ENCODE measurements at regions not wholly inside any gene's neighbourhood (a gene's known extent, or its start where the extent isn't known, plus 50 kb on each side); places are given as distances from the start of the nearest gene placed in this dataset.
A peak's percentile ranks its signal among the peaks of the same experiment; 100 is the strongest.
"Not testable (repeated sequence)": the region's sequence is repeated elsewhere in the genome, so short reads cannot be mapped to it uniquely, and the experiment has no call there.

- Histone ChIP-seq H3K4me1 (ENCODE audit: control insufficient read depth, insufficient read depth, low read length) (no peaks in the 10 kb centered on the region), H3K27ac (ENCODE audit: low read length) (no peak overlapping the region), H3K4me3 (ENCODE audit: low read length) (no peak overlapping the region), H3K27me3 (ENCODE audit: control insufficient read depth, insufficient read depth, low read length) (no peaks in the 10 kb centered on the region), H3K9me3 (ENCODE audit: control insufficient read depth, low read depth, low read length) (no peaks in the 10 kb centered on the region), H3K36me3 (ENCODE audit: control insufficient read depth, insufficient read depth, low read length) (no peaks in the 10 kb centered on the region)
- DNase-seq, result no peak
- 90% methylated on average over 2 of the region's 5 CpGs for WGBS (ENCODE audit: insufficient coverage, low lambda C conversion rate)
Measured at GRCh38 chr12:28996688-28997087, 152.4 kb upstream of the FAR2 start.

- Histone ChIP-seq H3K27ac (ENCODE audit: low read length) (no peak overlapping the region), H3K9me3 (ENCODE audit: control insufficient read depth, low read depth, low read length) (no peaks in the 10 kb centered on the region), H3K4me3 (ENCODE audit: low read length) (no peak overlapping the region), H3K27me3 (ENCODE audit: control insufficient read depth, insufficient read depth, low read length) (no peaks in the 10 kb centered on the region), H3K4me1 (ENCODE audit: control insufficient read depth, insufficient read depth, low read length) (no peaks in the 10 kb centered on the region), H3K36me3 (ENCODE audit: control insufficient read depth, insufficient read depth, low read length) (no peaks in the 10 kb centered on the region)
- peak in 1 of 2 donors; percentile 8 for DNase-seq
- WGBS (ENCODE audit: insufficient coverage, low lambda C conversion rate), result no CpG with 5 or more reads among the region's 4 CpGs
Measured at GRCh38 chr12:28998662-28999120, 150.4 kb upstream of the FAR2 start.

- Histone ChIP-seq H3K27me3 (ENCODE audit: control insufficient read depth, insufficient read depth, low read length) (no peaks in the 10 kb centered on the region), H3K4me1 (ENCODE audit: control insufficient read depth, insufficient read depth, low read length) (no peaks in the 10 kb centered on the region), H3K4me3 (ENCODE audit: low read length) (no peak overlapping the region), H3K9me3 (ENCODE audit: control insufficient read depth, low read depth, low read length) (no peaks in the 10 kb centered on the region), H3K36me3 (ENCODE audit: control insufficient read depth, insufficient read depth, low read length) (no peaks in the 10 kb centered on the region), H3K27ac (ENCODE audit: low read length) (no peak overlapping the region)
- DNase-seq, result no peak
- 100% methylated on average over 2 of the region's 6 CpGs for WGBS (ENCODE audit: insufficient coverage, low lambda C conversion rate)
Measured at GRCh38 chr12:29004066-29004935, 144.8 kb upstream of the FAR2 start.

- Histone ChIP-seq H3K27ac (ENCODE audit: low read length) (no peak overlapping the region), H3K4me3 (ENCODE audit: low read length) (no peak overlapping the region), H3K27me3 (ENCODE audit: control insufficient read depth, insufficient read depth, low read length) (no peaks in the 10 kb centered on the region), H3K9me3 (ENCODE audit: control insufficient read depth, low read depth, low read length) (no peaks in the 10 kb centered on the region), H3K36me3 (ENCODE audit: control insufficient read depth, insufficient read depth, low read length) (no peaks in the 10 kb centered on the region), H3K4me1 (ENCODE audit: control insufficient read depth, insufficient read depth, low read length) (no peaks in the 10 kb centered on the region)
- no peak for DNase-seq
- no CpG with 5 or more reads among the region's 2 CpGs for WGBS (ENCODE audit: insufficient coverage, low lambda C conversion rate)
Measured at GRCh38 chr12:29004936-29005304, 144.2 kb upstream of the FAR2 start.

- no peaks in the 10 kb centered on the region for H3K27me3 ChIP-seq (ENCODE audit: control insufficient read depth, insufficient read depth, low read length)
- no peak overlapping the region for H3K27ac ChIP-seq (ENCODE audit: low read length)
- H3K9me3 ChIP-seq (ENCODE audit: control insufficient read depth, low read depth, low read length), result no peaks in the 10 kb centered on the region
- no peak overlapping the region for H3K4me3 ChIP-seq (ENCODE audit: low read length)
- no peaks in the 10 kb centered on the region for H3K4me1 ChIP-seq (ENCODE audit: control insufficient read depth, insufficient read depth, low read length)
- WGBS (ENCODE audit: insufficient coverage, low lambda C conversion rate), result no CpG with 5 or more reads among the region's 1 CpG
- no peaks in the 10 kb centered on the region for H3K36me3 ChIP-seq (ENCODE audit: control insufficient read depth, insufficient read depth, low read length)
- DNase-seq, result no peak
Measured at GRCh38 chr12:29008786-29009185, 140.3 kb upstream of the FAR2 start.

GRCh38 chr12:29012673-29013072 is 136.4 kb upstream of the FAR2 start:
- no peaks in the 10 kb centered on the region for H3K27me3 ChIP-seq (ENCODE audit: control insufficient read depth, insufficient read depth, low read length)
- no peaks in the 10 kb centered on the region for H3K36me3 ChIP-seq (ENCODE audit: control insufficient read depth, insufficient read depth, low read length)
- DNase-seq, result no peak
- no peak overlapping the region for H3K4me3 ChIP-seq (ENCODE audit: low read length)
- no peaks in the 10 kb centered on the region for H3K4me1 ChIP-seq (ENCODE audit: control insufficient read depth, insufficient read depth, low read length)
- no peak overlapping the region for H3K27ac ChIP-seq (ENCODE audit: low read length)
- no CpG with 5 or more reads among the region's 4 CpGs for WGBS (ENCODE audit: insufficient coverage, low lambda C conversion rate)
- no peaks in the 10 kb centered on the region for H3K9me3 ChIP-seq (ENCODE audit: control insufficient read depth, low read depth, low read length)

GRCh38 chr12:29017532-29017931 is 131.5 kb upstream of the FAR2 start:
- H3K9me3 ChIP-seq (ENCODE audit: control insufficient read depth, low read depth, low read length); H3K27ac ChIP-seq (ENCODE audit: low read length); H3K36me3 ChIP-seq (ENCODE audit: control insufficient read depth, insufficient read depth, low read length); DNase-seq; H3K27me3 ChIP-seq (ENCODE audit: control insufficient read depth, insufficient read depth, low read length); H3K4me1 ChIP-seq (ENCODE audit: control insufficient read depth, insufficient read depth, low read length); H3K4me3 ChIP-seq (ENCODE audit: low read length): not testable (repeated sequence)
- no CpG with 5 or more reads among the region's 2 CpGs for WGBS (ENCODE audit: insufficient coverage, low lambda C conversion rate)

GRCh38 chr12:29023436-29024076 is 125.5 kb upstream of the FAR2 start:
- Histone ChIP-seq H3K4me1 (ENCODE audit: control insufficient read depth, insufficient read depth, low read length) (peaks cover 3% of the 10 kb centered on the region), H3K4me3 (ENCODE audit: low read length) (no peak overlapping the region), H3K27me3 (ENCODE audit: control insufficient read depth, insufficient read depth, low read length) (no peaks in the 10 kb centered on the region), H3K9me3 (ENCODE audit: control insufficient read depth, low read depth, low read length) (no peaks in the 10 kb centered on the region), H3K36me3 (ENCODE audit: control insufficient read depth, insufficient read depth, low read length) (no peaks in the 10 kb centered on the region), H3K27ac (ENCODE audit: low read length) (no peak overlapping the region)
- 100% methylated on average over 1 of the region's 2 CpGs for WGBS (ENCODE audit: insufficient coverage, low lambda C conversion rate)
- DNase-seq, result no peak

GRCh38 chr12:29024117-29024516 is 125.0 kb upstream of the FAR2 start:
- H3K36me3 ChIP-seq (ENCODE audit: control insufficient read depth, insufficient read depth, low read length), result no peaks in the 10 kb centered on the region
- H3K9me3 ChIP-seq (ENCODE audit: control insufficient read depth, low read depth, low read length), result no peaks in the 10 kb centered on the region
- H3K4me3 ChIP-seq (ENCODE audit: low read length), result no peak overlapping the region
- no peaks in the 10 kb centered on the region for H3K27me3 ChIP-seq (ENCODE audit: control insufficient read depth, insufficient read depth, low read length)
- H3K27ac ChIP-seq (ENCODE audit: low read length), result no peak overlapping the region
- peak in 1 of 2 donors; percentile 28 for DNase-seq
- H3K4me1 ChIP-seq (ENCODE audit: control insufficient read depth, insufficient read depth, low read length), result peaks cover 3% of the 10 kb centered on the region
- no CpG with 5 or more reads among the region's 1 CpG for WGBS (ENCODE audit: insufficient coverage, low lambda C conversion rate)

GRCh38 chr12:29025937-29026336 is 123.1 kb upstream of the FAR2 start:
- Histone ChIP-seq H3K36me3 (ENCODE audit: control insufficient read depth, insufficient read depth, low read length) (no peaks in the 10 kb centered on the region), H3K4me3 (ENCODE audit: low read length) (no peak overlapping the region), H3K4me1 (ENCODE audit: control insufficient read depth, insufficient read depth, low read length) (peaks cover 3% of the 10 kb centered on the region), H3K9me3 (ENCODE audit: control insufficient read depth, low read depth, low read length) (no peaks in the 10 kb centered on the region), H3K27me3 (ENCODE audit: control insufficient read depth, insufficient read depth, low read length) (no peaks in the 10 kb centered on the region), H3K27ac (ENCODE audit: low read length) (no peak overlapping the region)
- no peak for DNase-seq
- WGBS (ENCODE audit: insufficient coverage, low lambda C conversion rate), result 82% methylated on average over 2 of the region's 2 CpGs

All from large intestine (tissue), 3 donors.